ENCODE measurements at regions not wholly inside any gene's neighbourhood (a gene's known extent, or its start where the extent isn't known, plus 50 kb on each side); places are given as distances from the start of the nearest gene placed in this dataset.
"Not testable (repeated sequence)": the region's sequence is repeated elsewhere in the genome, so short reads cannot be mapped to it uniquely, and the experiment has no call there.

DNA sequence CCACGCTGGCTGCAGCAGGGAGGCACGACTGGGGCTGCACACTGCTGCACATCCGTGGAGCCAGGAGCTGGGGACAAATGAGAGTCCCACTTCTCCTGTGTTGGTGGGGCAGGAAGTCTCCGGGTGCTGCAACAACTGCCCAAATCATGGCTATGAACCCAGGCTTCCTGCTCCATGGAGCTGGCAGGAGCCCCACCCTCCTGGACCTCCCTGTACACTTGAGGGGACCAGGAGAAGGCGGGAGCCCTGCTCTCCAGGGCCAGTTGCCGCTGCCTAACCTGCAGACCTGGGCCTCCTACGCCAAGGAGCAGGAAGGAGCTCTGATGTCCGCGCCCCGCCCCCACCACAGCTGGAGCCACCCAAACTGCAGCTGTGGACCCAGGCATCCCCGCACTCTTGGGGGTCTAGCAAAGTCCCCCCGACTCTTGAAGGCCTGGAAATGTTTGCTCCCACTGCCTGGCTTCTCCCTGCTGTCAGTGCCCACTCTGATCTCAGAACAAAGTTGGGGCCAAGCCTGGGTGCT, 752.1 kb upstream of the PCDH20 start:
- no peak for DNase-seq

DNA sequence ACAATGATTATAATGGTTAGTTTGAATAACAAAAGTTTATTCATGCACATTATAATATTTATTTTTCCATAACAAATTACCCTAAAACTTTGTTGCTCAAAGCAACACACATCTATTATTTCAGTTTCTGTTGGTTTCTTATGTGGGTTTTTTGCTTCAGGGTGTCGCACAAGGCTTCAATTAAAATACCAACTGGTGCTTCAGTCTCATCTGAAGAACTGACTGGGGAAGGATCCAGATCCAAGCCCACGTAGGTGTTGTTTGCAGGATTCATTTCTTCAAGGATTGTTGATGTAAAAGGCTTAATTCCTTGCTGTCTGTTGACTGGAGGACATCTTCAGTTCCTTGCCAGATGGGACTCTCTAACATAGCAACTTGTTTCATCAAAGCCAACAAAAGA, 747.2 kb upstream of the PCDH20 start:
- DNase-seq = no peak

DNA sequence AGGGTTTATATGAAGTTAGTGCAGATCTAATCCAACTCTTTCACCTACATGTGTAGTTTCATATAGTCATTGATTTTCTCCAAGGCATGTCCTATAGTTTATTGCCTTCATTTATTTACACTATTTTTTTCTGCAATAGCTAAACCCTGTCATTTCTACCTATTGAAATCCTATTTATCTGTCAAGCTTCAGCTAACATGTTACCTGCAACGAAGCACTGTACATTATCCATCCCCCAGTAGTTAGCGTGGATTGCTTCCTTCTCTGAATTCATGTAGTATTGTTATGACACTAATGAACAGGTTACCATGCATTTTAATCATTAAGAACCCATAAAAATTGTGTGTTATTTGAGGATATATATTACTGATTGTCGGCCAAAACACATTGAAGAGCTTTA, 742.9 kb upstream of the PCDH20 start:
- no peak for DNase-seq

DNA sequence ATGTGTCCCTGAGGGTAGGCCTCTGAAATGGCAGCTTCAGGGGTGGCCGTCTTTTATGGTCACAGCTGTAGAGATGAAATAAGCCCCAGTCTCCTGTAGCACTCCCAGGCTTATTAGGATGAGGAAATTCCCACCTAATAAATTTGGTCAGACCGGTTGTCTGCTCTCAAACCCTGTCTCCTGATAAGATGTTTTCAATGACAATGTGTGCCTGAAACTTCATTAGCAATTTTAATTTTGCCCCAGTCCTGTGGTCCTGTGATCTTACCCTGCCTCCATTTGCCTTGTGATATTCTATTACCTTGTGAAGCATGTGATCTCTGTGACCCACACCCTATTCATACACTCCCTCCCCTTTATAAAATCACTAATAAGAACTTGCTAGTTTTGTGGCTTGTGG, 736.1 kb upstream of the PCDH20 start:
- DNase-seq = not testable (repeated sequence)

DNA sequence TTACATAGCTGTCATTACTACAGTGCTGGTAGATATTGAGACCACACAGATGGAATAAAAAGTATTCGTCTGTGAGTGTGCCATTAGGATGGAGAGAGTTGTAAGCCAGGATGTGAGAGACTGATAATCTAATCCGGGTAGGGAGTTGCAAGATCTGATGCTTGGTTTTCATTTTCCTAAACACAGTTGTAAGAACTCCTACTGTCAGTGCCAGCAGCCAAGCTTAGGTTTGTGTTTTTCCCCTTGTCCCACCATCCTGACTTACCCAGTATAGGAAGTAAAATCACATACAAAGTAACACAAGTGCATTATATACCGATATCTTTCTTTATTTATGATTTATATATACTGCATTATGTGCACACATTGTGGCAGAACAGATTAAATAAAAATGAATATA, 726.4 kb upstream of the PCDH20 start:
- no peak for DNase-seq

DNA sequence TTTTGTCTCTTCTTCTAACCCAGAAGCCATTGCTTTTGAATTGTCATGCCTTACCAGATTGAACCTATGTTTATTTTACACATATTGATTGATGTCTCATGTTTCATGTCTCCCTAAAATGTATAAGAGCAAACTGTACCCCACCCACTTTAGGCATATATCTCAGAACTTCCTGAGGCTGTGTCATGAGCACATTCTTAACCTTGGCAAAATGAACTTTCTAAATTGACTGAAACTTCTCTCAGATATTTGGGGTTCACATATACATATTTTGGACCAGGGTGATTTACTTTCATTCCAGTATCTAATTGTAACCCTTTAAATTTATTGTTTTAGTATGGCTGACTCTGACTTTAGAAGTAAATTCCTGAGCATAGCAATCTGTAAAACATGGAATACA, 723.9 kb upstream of the PCDH20 start:
- DNase-seq = no peak

DNA sequence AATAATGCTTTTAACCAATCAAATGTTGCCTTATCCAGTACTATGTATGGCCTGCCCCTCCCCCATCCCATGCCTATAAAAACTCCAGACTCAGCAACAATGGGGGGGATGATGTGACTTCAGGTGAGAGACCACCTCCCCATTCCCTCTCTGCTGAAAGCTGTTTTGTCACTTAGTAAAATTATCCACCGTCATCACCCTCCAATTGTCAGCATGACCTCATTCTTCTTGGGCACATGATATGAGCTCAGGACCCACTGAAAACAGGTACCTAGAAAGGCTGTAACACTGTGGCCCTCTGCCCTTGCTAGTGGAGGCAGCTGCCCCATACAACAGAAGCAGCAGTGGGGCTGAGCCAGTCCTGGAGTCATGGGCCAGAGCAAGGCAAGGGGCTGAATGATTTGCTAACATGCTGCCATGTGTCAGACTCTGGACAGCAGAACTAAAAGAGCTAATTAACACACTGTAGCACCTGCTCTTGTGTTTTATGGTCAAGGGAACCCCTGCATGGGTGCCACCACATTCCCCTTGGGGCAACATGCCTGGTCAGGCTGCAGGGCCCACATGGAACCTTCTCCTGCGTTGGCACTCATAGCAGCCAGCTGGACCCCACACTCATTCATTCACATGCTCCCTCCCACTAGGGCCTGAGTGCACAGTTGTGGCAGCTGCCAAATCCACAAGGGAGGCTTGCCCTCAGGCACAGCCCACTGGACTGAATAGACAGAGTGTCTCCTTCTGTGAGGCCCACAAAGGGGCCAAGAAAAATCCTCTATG, 722.2 kb upstream of the PCDH20 start:
- DNase-seq = no peak

DNA sequence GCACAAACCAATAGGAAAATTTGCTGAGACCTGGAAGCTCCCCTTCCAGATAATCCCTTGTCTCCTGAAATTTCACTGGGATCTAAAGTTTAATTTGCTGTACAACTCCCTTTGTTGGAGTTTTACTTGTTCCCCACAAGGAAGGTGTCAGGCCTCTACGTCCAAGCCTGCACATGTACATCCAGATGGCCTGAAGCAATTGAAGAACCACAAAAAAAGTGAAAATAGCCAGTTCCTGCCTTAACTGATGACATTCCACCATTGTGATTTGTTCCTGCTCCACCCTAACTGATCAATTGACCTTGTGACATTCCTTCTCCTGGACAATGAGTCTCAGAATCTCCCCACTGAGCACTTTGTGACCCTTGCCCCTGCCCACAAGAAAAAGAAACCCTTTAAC, 716.0 kb upstream of the PCDH20 start:
- no peak for DNase-seq

DNA sequence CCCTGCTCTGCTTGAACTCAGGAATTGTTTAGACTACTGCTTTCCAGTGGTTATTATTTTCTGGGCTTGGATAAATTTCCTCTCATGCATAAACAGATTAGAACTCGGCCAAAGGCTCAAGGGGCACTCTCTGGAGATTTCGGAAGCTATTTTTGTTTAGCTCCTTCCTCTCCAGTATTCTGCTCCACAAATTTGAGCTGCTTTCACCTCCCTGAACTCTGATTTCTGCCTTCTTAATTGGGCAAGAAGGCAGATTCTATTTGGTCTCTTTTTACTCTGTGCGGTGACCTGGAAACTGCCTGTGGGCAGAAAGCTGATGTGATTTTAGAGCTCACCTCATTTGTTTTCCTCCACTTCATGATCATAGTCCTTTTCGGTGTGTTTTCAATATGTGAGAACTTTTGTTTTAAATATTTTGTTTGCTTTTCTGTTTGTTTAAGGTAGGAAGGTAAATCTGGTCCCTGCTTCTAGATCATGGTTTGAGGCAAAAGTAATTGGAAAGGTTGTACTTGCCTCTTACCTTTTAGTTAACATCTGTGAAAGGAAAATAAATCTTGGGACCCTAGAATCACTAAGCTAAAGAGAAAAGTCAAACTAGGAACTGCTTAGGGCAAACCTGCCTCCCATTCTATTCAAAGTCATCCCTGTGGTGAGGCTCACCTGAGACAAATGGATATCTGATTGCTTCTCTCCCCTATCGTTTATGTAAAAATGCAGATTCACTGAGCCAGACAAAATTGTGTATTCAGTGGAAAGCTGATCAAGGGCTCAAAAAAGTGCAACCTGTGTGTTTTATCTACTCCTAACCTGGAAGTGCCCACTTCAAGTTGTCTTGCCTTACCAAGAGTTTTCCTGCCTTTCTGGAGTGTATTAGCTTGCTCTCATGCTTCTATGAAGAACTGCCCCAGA, 714.7 kb upstream of the PCDH20 start:
- no peak for DNase-seq

DNA sequence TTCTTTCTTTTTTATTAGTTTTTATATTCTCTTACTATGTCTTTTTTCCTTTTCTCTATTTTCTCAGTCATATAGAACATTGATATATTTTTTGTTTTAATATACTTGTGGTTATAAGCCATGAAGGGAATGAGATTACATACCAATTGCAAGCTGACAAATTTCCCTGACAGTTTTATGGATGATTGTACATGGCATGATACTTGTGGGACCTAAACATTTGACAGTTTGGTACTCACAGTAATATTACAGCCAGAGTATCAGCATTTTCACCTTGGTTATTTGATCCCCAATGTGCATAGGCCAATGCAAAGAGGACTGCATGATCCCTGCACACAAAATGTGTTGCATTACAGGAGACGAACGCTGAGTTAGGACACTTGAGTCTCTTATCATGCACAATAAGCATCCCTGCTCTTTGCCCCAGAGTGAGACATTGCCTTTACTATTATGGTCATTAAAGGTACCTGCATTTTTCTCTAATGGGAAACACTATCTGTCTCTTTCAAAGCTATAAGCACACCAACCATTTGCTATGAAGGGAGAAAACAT, 713.4 kb upstream of the PCDH20 start:
- DNase-seq = no peak

DNA sequence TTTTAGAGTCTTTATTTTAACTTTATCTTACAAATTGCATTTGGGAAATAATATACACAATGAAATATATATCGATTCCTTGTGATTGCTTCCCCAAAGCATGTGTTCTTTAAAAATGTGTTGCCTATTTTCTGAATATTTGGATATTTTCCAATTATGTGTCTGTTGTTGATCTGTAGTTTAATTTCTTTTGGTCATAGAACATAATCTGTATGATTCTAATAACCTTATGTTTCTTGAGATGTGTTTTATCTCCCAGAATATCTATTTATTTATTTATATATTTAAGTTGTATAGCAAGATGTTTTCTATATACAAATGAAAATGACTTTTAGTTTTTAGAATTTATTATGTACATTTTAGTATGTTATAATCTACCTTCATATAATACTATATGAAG, 710.8 kb upstream of the PCDH20 start:
- no peak for DNase-seq

DNA sequence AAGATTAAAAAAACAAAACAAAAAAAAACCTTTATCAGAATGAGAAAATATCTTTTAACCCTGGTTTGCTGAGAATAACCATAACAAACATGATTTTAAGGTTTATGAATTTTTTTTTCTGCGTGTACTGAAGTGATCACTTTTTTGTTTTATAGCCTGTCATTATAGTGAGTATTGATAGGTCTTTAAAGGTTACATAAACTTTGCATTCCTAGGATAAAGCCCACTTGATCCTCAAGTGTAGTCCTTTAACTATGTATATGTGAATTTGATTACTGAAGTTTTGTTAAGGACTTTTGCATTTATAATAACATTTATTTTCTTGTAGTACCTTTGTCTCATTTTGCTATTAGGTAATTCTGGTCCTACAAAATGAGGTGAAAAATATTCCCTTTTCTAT, 709.8 kb upstream of the PCDH20 start:
- no peak for DNase-seq

DNA sequence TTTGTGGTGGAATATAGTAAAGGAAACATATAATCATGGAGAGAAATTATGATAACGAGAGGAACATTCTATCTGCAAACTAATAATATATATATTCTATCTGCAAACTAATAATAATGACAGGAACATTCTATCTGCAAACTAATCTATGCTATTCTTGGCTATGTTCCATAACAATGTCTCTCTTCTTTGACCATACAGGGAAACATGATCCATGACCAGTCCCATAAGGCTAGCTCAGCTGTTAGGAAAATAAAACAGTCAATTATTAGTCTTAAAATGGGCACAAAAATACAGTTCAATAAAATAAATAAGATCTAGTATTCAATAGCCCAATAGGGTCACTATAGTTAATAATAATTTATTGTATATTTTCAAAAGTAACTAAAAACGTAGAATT, 707.8 kb upstream of the PCDH20 start:
- no peak for DNase-seq

DNA sequence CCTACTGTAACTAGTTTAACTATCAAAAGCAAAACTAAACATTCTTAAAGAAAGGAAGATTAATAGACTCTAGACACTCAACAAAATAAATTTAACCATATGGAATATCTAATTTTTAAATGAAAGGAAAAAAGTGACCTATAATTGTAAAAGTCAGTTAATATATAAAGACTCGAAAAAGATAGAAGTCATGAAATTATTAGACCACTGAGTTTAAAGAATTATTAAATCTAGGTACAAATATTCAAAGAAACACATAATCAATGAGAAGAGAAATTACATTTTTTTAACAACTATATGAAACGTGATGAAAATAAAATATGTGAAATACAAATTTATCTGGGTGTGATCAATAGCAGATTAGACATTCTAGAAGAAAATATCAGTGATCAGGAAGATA, 706.8 kb upstream of the PCDH20 start:
- DNase-seq = no peak

DNA sequence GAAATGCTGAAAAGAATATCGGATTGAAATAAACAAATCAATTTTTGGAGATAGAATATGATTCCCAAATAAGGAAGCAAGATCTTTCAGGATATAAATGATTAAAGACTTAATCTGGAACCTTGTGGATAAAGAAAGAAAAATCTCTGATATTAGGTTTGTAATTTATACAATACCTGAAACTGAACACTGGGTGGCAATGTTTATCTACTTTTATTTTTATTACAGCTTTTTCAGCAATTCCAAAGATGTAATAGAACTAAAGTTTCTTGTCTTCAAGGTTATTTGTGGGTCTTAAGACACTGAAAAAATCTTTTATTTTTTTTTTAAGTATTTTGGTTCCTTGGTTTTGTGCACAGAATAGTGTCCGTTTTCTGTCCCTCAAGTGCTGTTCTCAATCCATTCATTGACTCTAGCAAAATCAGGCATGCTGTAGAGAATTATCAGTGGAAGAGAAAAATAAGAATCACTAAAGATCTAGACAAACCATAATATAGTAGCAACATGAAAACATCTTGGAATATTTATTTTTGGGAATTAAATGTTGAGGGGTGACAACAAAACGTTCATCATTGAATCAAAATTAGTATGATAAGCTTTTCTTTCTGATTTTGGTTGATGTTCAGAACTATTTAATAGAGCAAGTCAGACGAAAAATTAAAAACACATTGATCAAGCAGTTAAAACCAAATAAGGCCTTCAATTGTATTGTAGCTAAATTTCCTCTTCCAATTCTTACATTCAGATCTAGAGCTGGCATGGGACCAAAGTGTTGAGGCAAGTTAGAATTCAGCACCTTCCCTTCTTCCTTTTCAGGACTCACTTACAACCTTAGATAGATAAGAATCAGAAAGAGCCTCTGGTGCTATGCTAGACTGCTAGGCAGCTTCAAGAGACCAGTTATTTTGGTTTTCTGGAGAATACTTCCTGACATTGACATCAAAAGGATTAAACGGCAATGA, 704.4 kb upstream of the PCDH20 start:
- no peak for DNase-seq

DNA sequence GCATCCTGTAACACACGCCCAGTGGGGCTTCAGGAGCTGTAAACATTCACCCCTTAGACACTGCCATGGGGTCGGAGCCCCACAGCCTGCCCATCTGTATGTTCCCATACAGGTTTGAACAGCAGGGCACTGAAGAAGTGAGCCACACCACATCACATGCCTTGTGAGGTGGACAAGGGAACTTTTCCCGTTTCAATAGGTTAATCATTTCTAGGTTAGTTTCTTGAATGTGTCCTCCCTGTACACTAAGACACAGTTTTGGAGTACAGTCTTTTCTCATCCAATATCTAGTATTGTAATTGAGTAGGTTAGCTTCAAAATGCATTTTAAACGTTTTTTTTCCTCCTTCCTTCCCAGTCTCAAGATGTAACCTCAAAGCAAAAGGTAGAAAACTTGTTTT, 700.2 kb upstream of the PCDH20 start:
- no peak for DNase-seq

DNA sequence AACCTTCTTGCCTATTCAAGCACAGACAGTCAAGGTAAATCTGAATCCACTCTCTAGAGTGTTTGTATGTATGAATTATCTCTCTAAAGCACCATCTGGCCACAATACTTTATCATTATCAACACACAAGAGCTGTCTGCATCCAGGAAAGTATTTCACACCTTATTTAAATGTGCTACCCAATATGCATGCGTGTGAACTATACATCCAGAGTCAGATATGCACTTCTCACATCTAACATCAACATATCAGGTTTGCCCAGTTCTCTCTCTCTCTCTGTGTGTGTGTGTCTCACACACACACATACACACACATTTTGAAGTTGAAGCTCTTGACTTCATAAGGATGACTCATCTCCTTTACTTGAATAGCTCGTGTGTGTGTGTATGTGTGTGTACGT, 697.5 kb upstream of the PCDH20 start:
- no peak for DNase-seq

DNA sequence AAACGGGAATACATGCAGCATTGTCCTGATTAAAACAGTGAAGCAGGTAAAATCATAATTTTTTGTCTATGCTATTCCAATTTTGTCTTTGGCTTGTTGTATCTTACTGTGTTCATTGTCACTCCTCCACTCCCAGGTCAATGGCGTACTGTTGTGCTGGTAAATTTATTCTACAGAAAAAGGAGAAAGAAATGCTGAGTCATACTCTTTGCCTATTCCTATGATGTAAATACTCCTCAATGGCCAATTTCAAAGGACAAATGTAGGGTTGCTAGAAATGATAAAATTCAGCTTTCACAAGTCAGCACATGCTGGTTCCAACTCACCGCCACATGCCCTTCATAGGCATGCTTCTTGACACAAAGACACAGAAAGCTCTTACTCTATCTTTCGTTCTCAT, 694.4 kb upstream of the PCDH20 start:
- no peak for DNase-seq

DNA sequence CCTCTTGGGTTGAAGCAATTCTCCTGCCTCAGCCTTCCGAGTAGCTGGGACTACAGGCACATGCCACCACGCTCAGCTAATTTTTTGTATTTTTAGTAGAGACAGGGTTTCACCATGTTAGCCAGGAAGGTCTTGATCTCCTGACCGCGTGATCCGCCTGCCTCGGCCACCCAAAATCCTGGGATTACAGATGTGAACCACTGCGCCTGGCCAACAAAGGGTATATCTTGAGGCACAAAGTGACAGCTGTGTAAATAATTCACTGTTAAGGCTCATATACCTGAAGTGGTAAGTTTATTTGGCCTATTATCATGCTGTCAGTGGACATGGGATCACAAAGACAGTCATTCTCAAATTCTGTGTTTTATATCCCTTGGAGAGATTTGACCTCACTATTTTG, 688.5 kb upstream of the PCDH20 start:
- not testable (repeated sequence) for DNase-seq

DNA sequence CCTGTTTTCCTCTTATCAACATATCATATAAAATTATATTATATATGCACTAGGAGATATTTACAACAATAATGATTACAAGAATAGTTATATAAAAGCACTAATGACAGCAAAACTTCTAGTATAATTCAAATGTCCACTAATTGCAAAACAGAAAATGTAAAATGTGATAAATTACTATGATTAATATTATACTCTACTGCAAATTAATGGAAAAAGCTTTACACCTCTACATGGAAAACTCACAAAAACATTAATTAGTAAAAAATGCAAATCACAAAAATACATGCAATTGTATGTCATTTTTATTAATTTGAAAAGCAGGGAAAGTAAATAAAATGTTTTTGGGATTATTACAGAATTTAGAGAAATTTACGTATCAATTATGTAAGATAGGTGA, 681.0 kb upstream of the PCDH20 start:
- no peak for DNase-seq

DNA sequence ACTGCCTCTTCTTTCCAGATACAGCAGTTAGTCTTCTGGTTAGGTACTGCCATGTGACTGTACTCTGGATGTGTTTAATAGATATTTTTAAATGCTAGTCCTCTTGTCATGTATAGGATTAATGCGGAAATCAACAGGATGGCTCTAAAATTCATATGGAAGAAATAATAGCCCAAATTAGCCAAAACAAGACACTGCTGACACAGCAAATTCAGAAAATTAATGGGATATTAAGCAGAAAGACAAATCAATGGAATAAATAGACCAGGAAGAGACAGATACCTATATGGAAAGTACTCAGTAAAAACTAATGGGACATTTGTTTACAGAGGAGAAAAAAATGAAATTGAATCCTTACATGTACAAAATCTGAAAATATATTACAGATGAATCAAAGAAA, 679.3 kb upstream of the PCDH20 start:
- DNase-seq = no peak

DNA sequence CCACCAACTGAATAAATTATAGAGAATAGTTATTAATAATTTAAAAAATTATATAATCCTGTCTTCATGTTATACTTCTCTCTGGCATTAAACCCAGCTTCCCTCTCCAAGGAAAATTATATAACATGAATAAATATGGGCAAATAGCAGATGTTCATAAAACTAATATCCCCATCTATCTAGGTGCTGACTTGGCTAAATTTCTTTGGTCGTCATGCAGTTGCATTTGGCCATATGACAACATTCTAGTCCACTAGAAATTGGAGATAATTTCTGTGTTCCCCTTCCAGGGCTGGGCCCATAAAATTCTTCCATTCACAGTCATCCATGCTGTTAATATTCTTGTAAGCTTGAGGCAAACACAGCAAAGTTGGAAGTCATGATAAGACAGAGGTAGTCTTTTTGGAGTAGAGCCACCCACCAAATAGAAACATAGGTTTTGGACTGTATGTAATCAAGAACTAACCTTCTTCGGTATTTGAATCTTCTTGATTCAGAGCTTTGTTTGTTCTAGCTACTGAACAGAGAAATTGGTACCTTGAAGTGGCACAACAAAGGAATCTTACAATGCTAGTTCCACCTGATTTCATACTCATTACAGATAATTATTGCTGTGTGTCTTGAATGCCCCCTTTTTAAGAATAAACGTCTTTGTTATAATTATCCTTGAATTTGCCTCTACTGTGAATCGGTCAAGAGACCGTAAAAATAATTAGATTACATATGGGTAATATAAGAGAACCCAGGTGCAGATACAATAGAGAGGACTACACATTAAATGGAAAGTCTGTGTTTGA, 678.5 kb upstream of the PCDH20 start:
- DNase-seq = no peak

Measured in activated T-cell treated with anti-CD3 and anti-CD28 coated beads, Interleukin-2, amount 50 U/mL, for 48 hours (primary cell).